Dermis blood vessel endothelial cell (primary cell): ENCODE measurements at regions not wholly inside any gene's neighbourhood (a gene's known extent, or its start where the extent isn't known, plus 50 kb on each side); places are given as distances from the start of the nearest gene placed in this dataset.

ENCODE experiments used
- DNase-seq: peaks from one replicate; pipeline ENCODE4 v3.0.0; 2010

GRCh38 chr5:2929779-2930178 is 178.3 kb upstream of the IRX2 start:
- no peak for DNase-seq

GRCh38 chr5:2921651-2922050 is 170.2 kb upstream of the IRX2 start:
- DNase-seq = no peak

GRCh38 chr5:2921176-2921575 is 169.7 kb upstream of the IRX2 start:
- DNase-seq = no peak

- DNase-seq = no peak
Measured at GRCh38 chr5:2920312-2920711, 168.8 kb upstream of the IRX2 start.

GRCh38 chr5:2919310-2920018 is 168.0 kb upstream of the IRX2 start:
- no peak for DNase-seq

- DNase-seq = no peak
Measured at GRCh38 chr5:2917524-2917923, 166.0 kb upstream of the IRX2 start.

- DNase-seq = no peak
Measured at GRCh38 chr5:2917093-2917492, 165.6 kb upstream of the IRX2 start.

- DNase-seq = no peak
Measured at GRCh38 chr5:2916076-2916682, 164.7 kb upstream of the IRX2 start.

GRCh38 chr5:2914981-2915484 is 163.6 kb upstream of the IRX2 start:
- DNase-seq = no peak

- DNase-seq = no peak
Measured at GRCh38 chr5:2914022-2914661, 162.7 kb upstream of the IRX2 start.

GRCh38 chr5:2913281-2913680 is 161.8 kb upstream of the IRX2 start:
- DNase-seq = no peak

GRCh38 chr5:2912741-2913140 is 161.3 kb upstream of the IRX2 start:
- no peak for DNase-seq

- no peak for DNase-seq
Measured at GRCh38 chr5:2910401-2911175, 159.1 kb upstream of the IRX2 start.

GRCh38 chr5:2909035-2909434 is 157.6 kb upstream of the IRX2 start:
- no peak for DNase-seq

- no peak for DNase-seq
Measured at GRCh38 chr5:2908086-2908485, 156.6 kb upstream of the IRX2 start.

- no peak for DNase-seq
Measured at GRCh38 chr5:2906302-2907090, 155.0 kb upstream of the IRX2 start.

GRCh38 chr5:2905741-2906140 is 154.3 kb upstream of the IRX2 start:
- no peak for DNase-seq

- DNase-seq = no peak
Measured at GRCh38 chr5:2904956-2905355, 153.5 kb upstream of the IRX2 start.

GRCh38 chr5:2904399-2904798 is 152.9 kb upstream of the IRX2 start:
- DNase-seq = no peak

GRCh38 chr5:2903451-2904395 is 152.2 kb upstream of the IRX2 start:
- no peak for DNase-seq

- DNase-seq = no peak
Measured at GRCh38 chr5:2902742-2903297, 151.3 kb upstream of the IRX2 start.
